Mucosa of descending colon (tissue), 3 donors: ENCODE measurements at regions not wholly inside any gene's neighbourhood (a gene's known extent, or its start where the extent isn't known, plus 50 kb on each side); places are given as distances from the start of the nearest gene placed in this dataset.

Experiments used
- ATAC-seq: fragments of 200-7000 bp; cut with Tn5 transposase; one replicate; pipeline ENCODE4 v1.9.1; 2020; ENCODE audit warnings: mild to moderate bottlenecking, moderate library complexity
- DNase-seq, 3 donors: peaks; one replicate each; pipeline ENCODE4 v3.0.0-alpha.2; 2020
- H3K36me3 ChIP-seq: fragments of 200-600 bp; one replicate; pipeline ENCODE4 v1.8.0; 2021; ENCODE audit warnings: low read depth, mild to moderate bottlenecking
- H3K4me1 ChIP-seq: fragments of 200-600 bp; one replicate; pipeline ENCODE4 v1.8.0; 2021; ENCODE audit warnings: low read depth, mild to moderate bottlenecking
- H3K4me3 ChIP-seq: fragments of 200-600 bp; one replicate; pipeline ENCODE4 v1.8.0; 2021; ENCODE audit warnings: mild to moderate bottlenecking
- H3K9me3 ChIP-seq: fragments of 200-600 bp; one replicate; pipeline ENCODE4 v1.8.0; 2021; ENCODE audit warnings: mild to moderate bottlenecking
- intact Hi-C, 2 donors: fragments of 100-400 bp; cut with DNase I in 1 of 2; cut with micrococcal nuclease in 1 of 2; formaldehyde crosslinking; loops; one replicate each; pipeline versions ENCODE4 v1.11.0 to v1.11.1; 2022; cut with DNase I, micrococcal nuclease
- TF ChIP-seq, protein P1 (sequence below): fragments of 200-600 bp; IDR thresholded peaks from one replicate; pipeline ENCODE4 v1.8.0; 2022; ENCODE audit warnings: antibody characterized with exemption, mild to moderate bottlenecking
- donor health status: DM: no; HTN: no; CAD: no; lungs with moderate emphysema.
- donor health status: DM: no; HTN: no; CAD: no.
- donor health status: DM: no; HTN: yes; CAD: no.

DNA sequence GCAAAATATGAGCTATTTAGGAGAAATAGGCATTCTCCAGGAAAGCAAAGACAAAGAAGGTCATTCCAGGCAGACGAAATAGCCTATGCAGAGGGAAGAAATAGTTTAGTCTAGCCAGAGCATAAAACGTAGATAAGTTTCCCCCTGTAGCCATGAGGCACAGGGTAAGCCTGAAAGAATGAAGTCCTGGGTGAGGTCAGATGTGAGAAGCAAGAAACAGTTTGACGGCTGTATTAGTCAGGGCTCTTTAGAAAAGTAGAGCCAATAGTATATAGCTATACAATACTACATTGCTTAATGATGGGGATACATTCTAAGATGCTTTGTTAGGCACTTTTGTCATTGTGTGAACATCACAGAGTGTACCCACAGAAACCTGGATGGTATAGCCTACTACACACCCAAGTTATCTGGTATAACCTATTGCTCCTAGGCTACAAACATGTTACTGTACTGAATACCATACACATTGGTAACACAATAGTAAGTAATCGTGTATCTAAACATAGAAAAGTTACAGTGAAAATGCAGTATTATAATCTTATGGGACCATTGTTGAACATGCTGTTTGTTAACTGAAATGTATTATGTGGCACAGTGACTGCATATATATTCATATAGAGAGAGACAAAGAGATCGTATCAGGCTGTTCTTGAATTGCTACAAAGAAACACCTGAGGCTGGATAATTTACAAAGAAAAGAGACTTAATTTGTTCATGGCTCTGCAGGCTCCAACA is 59.3 kb upstream of the WDFY2 start:
- Histone ChIP-seq H3K36me3 (no peaks in the 10 kb centered on the region), H3K9me3 (no peaks in the 10 kb centered on the region), H3K4me3 (no peak overlapping the region), H3K4me1 (no peaks in the 10 kb centered on the region)
- ATAC-seq = no peak
- DNase-seq = no peak
- TF ChIP-seq, protein P1, sequence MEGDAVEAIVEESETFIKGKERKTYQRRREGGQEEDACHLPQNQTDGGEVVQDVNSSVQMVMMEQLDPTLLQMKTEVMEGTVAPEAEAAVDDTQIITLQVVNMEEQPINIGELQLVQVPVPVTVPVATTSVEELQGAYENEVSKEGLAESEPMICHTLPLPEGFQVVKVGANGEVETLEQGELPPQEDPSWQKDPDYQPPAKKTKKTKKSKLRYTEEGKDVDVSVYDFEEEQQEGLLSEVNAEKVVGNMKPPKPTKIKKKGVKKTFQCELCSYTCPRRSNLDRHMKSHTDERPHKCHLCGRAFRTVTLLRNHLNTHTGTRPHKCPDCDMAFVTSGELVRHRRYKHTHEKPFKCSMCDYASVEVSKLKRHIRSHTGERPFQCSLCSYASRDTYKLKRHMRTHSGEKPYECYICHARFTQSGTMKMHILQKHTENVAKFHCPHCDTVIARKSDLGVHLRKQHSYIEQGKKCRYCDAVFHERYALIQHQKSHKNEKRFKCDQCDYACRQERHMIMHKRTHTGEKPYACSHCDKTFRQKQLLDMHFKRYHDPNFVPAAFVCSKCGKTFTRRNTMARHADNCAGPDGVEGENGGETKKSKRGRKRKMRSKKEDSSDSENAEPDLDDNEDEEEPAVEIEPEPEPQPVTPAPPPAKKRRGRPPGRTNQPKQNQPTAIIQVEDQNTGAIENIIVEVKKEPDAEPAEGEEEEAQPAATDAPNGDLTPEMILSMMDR = no peak
- intact Hi-C loops = no loop called here

DNA sequence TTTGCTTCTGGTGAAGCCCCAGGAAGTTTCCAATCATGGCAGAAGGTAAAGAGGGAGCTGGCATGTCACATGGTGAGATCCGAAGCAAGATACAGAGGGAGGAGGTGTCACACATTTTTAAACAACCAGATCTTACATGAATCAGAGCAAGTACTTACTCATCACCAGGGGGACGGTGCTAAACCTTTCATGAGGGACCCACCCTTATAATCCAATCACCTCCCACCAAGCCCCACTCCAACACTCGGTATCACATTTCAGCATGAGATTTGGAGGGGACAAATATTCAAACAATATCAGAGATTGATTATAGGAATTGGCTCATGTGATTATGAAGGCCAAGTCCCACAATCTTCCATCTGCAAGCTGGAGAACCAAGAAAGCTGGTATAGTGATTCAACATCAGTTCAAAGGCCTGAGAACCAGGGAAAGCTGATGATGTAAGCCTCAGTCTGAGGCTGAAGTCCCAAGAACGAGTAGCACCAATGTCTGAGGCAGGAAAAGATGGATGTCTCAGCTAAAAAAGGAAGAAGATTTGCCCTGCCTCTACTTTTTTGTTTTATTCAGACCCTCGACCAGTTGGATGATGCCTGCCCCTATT is 58.6 kb upstream of the WDFY2 start:
- no peaks in the 10 kb centered on the region for H3K4me1 ChIP-seq
- H3K36me3 ChIP-seq = no peaks in the 10 kb centered on the region
- TF ChIP-seq, protein P1 = no peak
- H3K4me3 ChIP-seq = no peak overlapping the region
- intact Hi-C loops = no loop called here
- ATAC-seq = no peak
- DNase-seq = no peak
- no peaks in the 10 kb centered on the region for H3K9me3 ChIP-seq

DNA sequence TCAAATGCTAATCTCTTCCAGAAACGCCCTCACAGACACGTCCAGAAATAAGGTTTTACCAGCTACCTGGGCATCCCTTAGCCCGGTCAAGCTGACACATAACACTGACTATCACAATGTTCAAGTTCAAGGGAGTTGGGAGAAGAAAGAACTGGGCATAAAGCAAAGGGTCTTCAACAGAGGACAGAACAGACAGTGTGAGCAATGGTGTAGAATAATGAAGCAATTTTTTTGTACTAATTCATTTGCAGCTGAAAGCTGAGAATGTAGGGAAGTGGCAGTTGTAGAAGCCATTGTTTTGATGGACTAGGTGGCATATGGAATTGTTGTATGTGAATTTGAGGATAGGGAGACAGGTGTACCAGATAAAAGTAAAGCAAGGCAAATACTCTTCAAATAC is 58.1 kb upstream of the WDFY2 start:
- DNase-seq = no peak
- no peaks in the 10 kb centered on the region for H3K9me3 ChIP-seq
- ATAC-seq = no peak
- no peak overlapping the region for H3K4me3 ChIP-seq
- no peaks in the 10 kb centered on the region for H3K36me3 ChIP-seq
- H3K4me1 ChIP-seq = no peaks in the 10 kb centered on the region
- TF ChIP-seq, protein P1 = no peak
- intact Hi-C loops = no loop called here

DNA sequence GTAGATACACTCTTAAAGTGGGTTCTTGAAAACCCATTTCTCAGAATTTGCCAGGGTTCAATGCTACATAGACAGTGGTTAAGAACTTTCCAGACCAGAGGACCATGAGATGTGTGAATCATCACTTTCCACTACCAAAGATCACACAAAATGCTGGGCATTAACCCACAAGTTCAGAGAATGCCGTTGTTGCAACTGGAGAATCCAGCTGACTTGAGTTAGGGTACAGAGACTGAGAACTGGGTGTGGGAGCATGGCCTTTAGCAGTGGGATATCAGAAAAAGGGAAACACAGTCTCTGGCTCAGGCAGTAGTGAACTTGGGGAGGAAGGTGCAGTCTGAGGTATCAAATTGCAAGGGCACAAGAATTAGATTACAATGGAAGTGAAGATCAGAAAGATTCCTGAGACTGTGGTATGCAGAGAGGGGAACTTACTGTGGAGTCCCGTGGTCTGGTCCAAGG is 51.5 kb upstream of the WDFY2 start:
- no peaks in the 10 kb centered on the region for H3K9me3 ChIP-seq
- intact Hi-C loops = no loop called here
- H3K4me1 ChIP-seq = no peaks in the 10 kb centered on the region
- DNase-seq (no peak), ATAC-seq (no peak)
- TF ChIP-seq, protein P1 = no peak
- H3K36me3 ChIP-seq = no peaks in the 10 kb centered on the region
- H3K4me3 ChIP-seq = no peak overlapping the region

DNA sequence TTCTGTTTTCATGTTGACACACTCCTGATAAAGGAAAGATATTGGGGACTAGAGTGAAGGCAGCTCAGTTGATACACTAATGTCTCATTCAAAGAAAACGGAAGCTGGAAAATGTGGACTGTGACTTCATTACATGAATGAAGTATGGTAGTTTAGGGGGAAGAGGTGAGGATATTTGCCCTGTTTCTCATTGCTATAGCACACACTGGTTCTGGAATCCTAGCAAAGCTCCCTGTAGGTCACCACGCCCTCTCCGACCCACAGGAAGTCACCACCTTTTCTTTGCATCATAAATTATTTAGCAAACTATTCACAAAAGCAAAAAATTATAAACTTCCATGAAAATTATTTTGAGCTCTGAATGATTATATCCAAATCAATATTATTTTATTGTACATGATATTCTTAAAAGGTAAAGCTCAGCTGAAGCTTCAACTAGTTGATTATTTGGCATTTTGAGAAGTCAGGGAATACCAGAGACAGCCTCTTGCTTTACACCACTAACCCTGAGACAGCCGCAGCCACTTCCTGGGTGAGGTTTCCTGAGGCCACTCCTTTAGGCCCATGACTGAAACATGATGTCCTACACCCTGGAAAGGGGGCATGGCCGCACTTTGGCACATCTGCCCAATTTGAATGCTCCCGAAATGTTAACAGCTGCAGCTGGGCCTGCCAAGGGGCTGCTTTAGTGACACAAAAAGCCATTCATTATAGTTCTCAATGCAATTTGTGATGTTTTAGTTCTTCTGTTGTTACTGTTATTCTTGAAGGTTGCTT is 50.0 kb upstream of the WDFY2 start:
- ATAC-seq (peak; percentile 44), DNase-seq (peak; percentile 19 to 54 (median 35))
- H3K4me1 ChIP-seq = no peaks in the 10 kb centered on the region
- H3K9me3 ChIP-seq = no peaks in the 10 kb centered on the region
- intact Hi-C loops = no loop called here
- TF ChIP-seq, protein P1 = no peak
- H3K36me3 ChIP-seq = no peaks in the 10 kb centered on the region
- H3K4me3 ChIP-seq = no peak overlapping the region
